HG03565 (cell line): ENCODE measurements at regions not wholly inside any gene's neighbourhood (a gene's known extent, or its start where the extent isn't known, plus 50 kb on each side); places are given as distances from the start of the nearest gene placed in this dataset.
"Not testable (repeated sequence)": the region's sequence is repeated elsewhere in the genome, so short reads cannot be mapped to it uniquely, and the experiment has no call there.

Experiments
- ATAC-seq: cut with Tn5 transposase; IDR thresholded peaks from one replicate; pipeline ENCODE4 v1.9.1; 2021; ENCODE audit warnings: mild to moderate bottlenecking, moderate library complexity; ENCODE audit not compliant: unreplicated experiment

- ATAC-seq = no peak
These were observed 129.8 kb downstream of the BCL2L11 start for GRCh38 chr2:111250448-111251030.

- ATAC-seq = no peak
These were observed 131.0 kb downstream of the BCL2L11 start for GRCh38 chr2:111251711-111252110.

- no peak for ATAC-seq
These were observed 131.7 kb downstream of the BCL2L11 start for GRCh38 chr2:111252436-111252835.

- not testable (repeated sequence) for ATAC-seq
These were observed 134.2 kb downstream of the BCL2L11 start for GRCh38 chr2:111254916-111255315.

- ATAC-seq = not testable (repeated sequence)
These were observed 135.9 kb downstream of the BCL2L11 start for GRCh38 chr2:111256628-111257027.

- not testable (repeated sequence) for ATAC-seq
These were observed 136.9 kb downstream of the BCL2L11 start for GRCh38 chr2:111257607-111258006.

- not testable (repeated sequence) for ATAC-seq
These were observed 137.6 kb downstream of the BCL2L11 start for GRCh38 chr2:111258318-111258717.

- ATAC-seq = not testable (repeated sequence)
These were observed 142.1 kb downstream of the BCL2L11 start for GRCh38 chr2:111262627-111263379.

GRCh38 chr2:111263380-111264017 is 142.8 kb downstream of the BCL2L11 start:
- ATAC-seq = not testable (repeated sequence)

- not testable (repeated sequence) for ATAC-seq
These were observed 144.2 kb downstream of the BCL2L11 start for GRCh38 chr2:111264956-111265355.

- ATAC-seq = not testable (repeated sequence)
These were observed 145.8 kb downstream of the BCL2L11 start for GRCh38 chr2:111266556-111266955.

GRCh38 chr2:111267038-111267437 is 146.3 kb downstream of the BCL2L11 start:
- ATAC-seq = not testable (repeated sequence)

- not testable (repeated sequence) for ATAC-seq
These were observed 149.1 kb downstream of the BCL2L11 start for GRCh38 chr2:111269761-111270323.

- not testable (repeated sequence) for ATAC-seq
These were observed 149.9 kb downstream of the BCL2L11 start for GRCh38 chr2:111270569-111270968.

GRCh38 chr2:111271647-111272304 is 151.1 kb downstream of the BCL2L11 start:
- ATAC-seq = not testable (repeated sequence)

GRCh38 chr2:111273007-111273406 is 152.3 kb downstream of the BCL2L11 start:
- ATAC-seq = not testable (repeated sequence)

GRCh38 chr2:111275047-111275853 is 154.5 kb downstream of the BCL2L11 start:
- not testable (repeated sequence) for ATAC-seq

GRCh38 chr2:111275854-111276171 is 155.1 kb downstream of the BCL2L11 start:
- not testable (repeated sequence) for ATAC-seq

GRCh38 chr2:111278133-111278532 is 157.4 kb downstream of the BCL2L11 start:
- ATAC-seq = not testable (repeated sequence)

GRCh38 chr2:111280709-111281286 is 160.1 kb downstream of the BCL2L11 start:
- not testable (repeated sequence) for ATAC-seq
